ENCODE measurements at regions not wholly inside any gene's neighbourhood (a gene's known extent, or its start where the extent isn't known, plus 50 kb on each side); places are given as distances from the start of the nearest gene placed in this dataset.

DNA sequence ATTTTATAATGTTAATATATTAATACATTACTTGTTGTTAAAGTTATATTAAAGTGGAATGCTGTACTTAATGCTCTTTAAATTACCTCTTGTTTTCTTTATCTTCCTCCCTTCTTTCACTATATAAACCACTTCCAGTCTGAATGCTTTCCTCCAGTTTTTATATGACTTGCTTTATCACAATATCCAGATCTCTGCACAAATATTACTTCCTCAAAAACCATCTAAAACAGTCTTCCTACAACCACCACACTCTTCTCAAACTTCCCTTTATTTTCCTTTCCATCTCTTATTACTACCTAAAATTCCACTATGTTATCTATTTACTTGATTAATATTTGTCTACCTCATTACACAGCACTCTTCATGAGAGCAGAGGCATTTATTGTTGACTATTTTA is 956.6 kb downstream of the LRFN5 start:
- TF ChIP-seq, protein P1, sequence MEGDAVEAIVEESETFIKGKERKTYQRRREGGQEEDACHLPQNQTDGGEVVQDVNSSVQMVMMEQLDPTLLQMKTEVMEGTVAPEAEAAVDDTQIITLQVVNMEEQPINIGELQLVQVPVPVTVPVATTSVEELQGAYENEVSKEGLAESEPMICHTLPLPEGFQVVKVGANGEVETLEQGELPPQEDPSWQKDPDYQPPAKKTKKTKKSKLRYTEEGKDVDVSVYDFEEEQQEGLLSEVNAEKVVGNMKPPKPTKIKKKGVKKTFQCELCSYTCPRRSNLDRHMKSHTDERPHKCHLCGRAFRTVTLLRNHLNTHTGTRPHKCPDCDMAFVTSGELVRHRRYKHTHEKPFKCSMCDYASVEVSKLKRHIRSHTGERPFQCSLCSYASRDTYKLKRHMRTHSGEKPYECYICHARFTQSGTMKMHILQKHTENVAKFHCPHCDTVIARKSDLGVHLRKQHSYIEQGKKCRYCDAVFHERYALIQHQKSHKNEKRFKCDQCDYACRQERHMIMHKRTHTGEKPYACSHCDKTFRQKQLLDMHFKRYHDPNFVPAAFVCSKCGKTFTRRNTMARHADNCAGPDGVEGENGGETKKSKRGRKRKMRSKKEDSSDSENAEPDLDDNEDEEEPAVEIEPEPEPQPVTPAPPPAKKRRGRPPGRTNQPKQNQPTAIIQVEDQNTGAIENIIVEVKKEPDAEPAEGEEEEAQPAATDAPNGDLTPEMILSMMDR (IDR thresholded peaks at IDR 0.05): no peak
- TF ChIP-seq EP300 (IDR thresholded peaks at IDR 0.05) (no peak), POLR2A (IDR thresholded peaks at IDR 0.05) (no peak)

Measured in gastroesophageal sphincter (tissue), 3 donors.